ENCODE measurements at regions not wholly inside any gene's neighbourhood (a gene's known extent, or its start where the extent isn't known, plus 50 kb on each side); places are given as distances from the start of the nearest gene placed in this dataset.
A peak's percentile ranks its signal among the peaks of the same experiment; 100 is the strongest.
"Not testable (repeated sequence)": the region's sequence is repeated elsewhere in the genome, so short reads cannot be mapped to it uniquely, and the experiment has no call there.

- DNase-seq (ENCODE audit: low read depth, low spot score), result no peak
- in situ Hi-C loops (cut with HindIII; ENCODE audit: low pct_unique_long_range_greater_than_20kb, low sequenced_read_pairs), result no loop called here
Observed at GRCh38 chr1:157312082-157312812, 174.1 kb upstream of the ETV3 start.

- in situ Hi-C loops (cut with HindIII; ENCODE audit: low pct_unique_long_range_greater_than_20kb, low sequenced_read_pairs), result no loop called here
- DNase-seq (ENCODE audit: low read depth, low spot score), result no peak
Observed at GRCh38 chr1:157311730-157312081, 173.5 kb upstream of the ETV3 start.

- in situ Hi-C loops (cut with HindIII; ENCODE audit: low pct_unique_long_range_greater_than_20kb, low sequenced_read_pairs), result not testable (repeated sequence)
- DNase-seq (ENCODE audit: low read depth, low spot score), result peak; percentile 57
Observed at GRCh38 chr1:157310805-157311729, 172.9 kb upstream of the ETV3 start.

- no peak for DNase-seq (ENCODE audit: low read depth, low spot score)
- in situ Hi-C loops (cut with HindIII; ENCODE audit: low pct_unique_long_range_greater_than_20kb, low sequenced_read_pairs), result no loop called here
Observed at GRCh38 chr1:157310401-157310800, 172.2 kb upstream of the ETV3 start.

GRCh38 chr1:157307491-157307890, 169.3 kb upstream of the ETV3 start:
- in situ Hi-C loops (cut with HindIII; ENCODE audit: low pct_unique_long_range_greater_than_20kb, low sequenced_read_pairs), result no loop called here
- DNase-seq (ENCODE audit: low read depth, low spot score), result no peak

- in situ Hi-C loops (cut with HindIII; ENCODE audit: low pct_unique_long_range_greater_than_20kb, low sequenced_read_pairs), result no loop called here
- DNase-seq (ENCODE audit: low read depth, low spot score), result no peak
Observed at GRCh38 chr1:157306896-157307295, 168.7 kb upstream of the ETV3 start.

- no peak for DNase-seq (ENCODE audit: low read depth, low spot score)
- in situ Hi-C loops (cut with HindIII; ENCODE audit: low pct_unique_long_range_greater_than_20kb, low sequenced_read_pairs), result no loop called here
Observed at GRCh38 chr1:157304271-157304670, 166.1 kb upstream of the ETV3 start.

GRCh38 chr1:157302724-157303123, 164.5 kb upstream of the ETV3 start:
- no peak for DNase-seq (ENCODE audit: low read depth, low spot score)
- in situ Hi-C loops (cut with HindIII; ENCODE audit: low pct_unique_long_range_greater_than_20kb, low sequenced_read_pairs), result no loop called here

- in situ Hi-C loops (cut with HindIII; ENCODE audit: low pct_unique_long_range_greater_than_20kb, low sequenced_read_pairs), result no loop called here
- no peak for DNase-seq (ENCODE audit: low read depth, low spot score)
Observed at GRCh38 chr1:157302199-157302497, 164.0 kb upstream of the ETV3 start.

- DNase-seq (ENCODE audit: low read depth, low spot score), result no peak
- in situ Hi-C loops (cut with HindIII; ENCODE audit: low pct_unique_long_range_greater_than_20kb, low sequenced_read_pairs), result no loop called here
Observed at GRCh38 chr1:157301477-157302198, 163.4 kb upstream of the ETV3 start.

GRCh38 chr1:157294387-157295145, 156.4 kb upstream of the ETV3 start:
- in situ Hi-C loops (cut with HindIII; ENCODE audit: low pct_unique_long_range_greater_than_20kb, low sequenced_read_pairs), result not testable (repeated sequence)

GRCh38 chr1:157292809-157293564, 154.8 kb upstream of the ETV3 start:
- in situ Hi-C loops (cut with HindIII; ENCODE audit: low pct_unique_long_range_greater_than_20kb, low sequenced_read_pairs), result no loop called here
- no peak for DNase-seq (ENCODE audit: low read depth, low spot score)

More at GRCh38 chr1:157294387-157295145, 156.4 kb upstream of the ETV3 start:
- DNase-seq (ENCODE audit: low read depth, low spot score), result not testable (repeated sequence)

- in situ Hi-C loops (cut with HindIII; ENCODE audit: low pct_unique_long_range_greater_than_20kb, low sequenced_read_pairs), result no loop called here
- DNase-seq (ENCODE audit: low read depth, low spot score), result no peak
Observed at GRCh38 chr1:157292302-157292701, 154.1 kb upstream of the ETV3 start.

GRCh38 chr1:157291083-157291482, 152.9 kb upstream of the ETV3 start:
- in situ Hi-C loops (cut with HindIII; ENCODE audit: low pct_unique_long_range_greater_than_20kb, low sequenced_read_pairs), result no loop called here
- no peak for DNase-seq (ENCODE audit: low read depth, low spot score)

- in situ Hi-C loops (cut with HindIII; ENCODE audit: low pct_unique_long_range_greater_than_20kb, low sequenced_read_pairs), result no loop called here
- DNase-seq (ENCODE audit: low read depth, low spot score), result no peak
Observed at GRCh38 chr1:157289424-157290105, 151.4 kb upstream of the ETV3 start.

- in situ Hi-C loops (cut with HindIII; ENCODE audit: low pct_unique_long_range_greater_than_20kb, low sequenced_read_pairs), result no loop called here
- no peak for DNase-seq (ENCODE audit: low read depth, low spot score)
Observed at GRCh38 chr1:157288996-157289395, 150.8 kb upstream of the ETV3 start.

GRCh38 chr1:157288492-157288891, 150.3 kb upstream of the ETV3 start:
- no peak for DNase-seq (ENCODE audit: low read depth, low spot score)
- in situ Hi-C loops (cut with HindIII; ENCODE audit: low pct_unique_long_range_greater_than_20kb, low sequenced_read_pairs), result no loop called here
